Stimulated activated CD4-positive, alpha-beta T cell treated with anti-CD3 and anti-CD28 coated beads, Interleukin-1b, Interleukin-23, amount 100 ng/mL, for 24 hours (primary cell): ENCODE measurements at regions not wholly inside any gene's neighbourhood (a gene's known extent, or its start where the extent isn't known, plus 50 kb on each side); places are given as distances from the start of the nearest gene placed in this dataset.
"Not testable (repeated sequence)": the region's sequence is repeated elsewhere in the genome, so short reads cannot be mapped to it uniquely, and the experiment has no call there.

Source experiments
- DNase-seq, 4 experiments: peaks; one replicate each; pipeline ENCODE4 v3.0.0-alpha.2; 2020; ENCODE audit warnings: low read depth in 4 of 4, low spot score in 1 of 4

DNA sequence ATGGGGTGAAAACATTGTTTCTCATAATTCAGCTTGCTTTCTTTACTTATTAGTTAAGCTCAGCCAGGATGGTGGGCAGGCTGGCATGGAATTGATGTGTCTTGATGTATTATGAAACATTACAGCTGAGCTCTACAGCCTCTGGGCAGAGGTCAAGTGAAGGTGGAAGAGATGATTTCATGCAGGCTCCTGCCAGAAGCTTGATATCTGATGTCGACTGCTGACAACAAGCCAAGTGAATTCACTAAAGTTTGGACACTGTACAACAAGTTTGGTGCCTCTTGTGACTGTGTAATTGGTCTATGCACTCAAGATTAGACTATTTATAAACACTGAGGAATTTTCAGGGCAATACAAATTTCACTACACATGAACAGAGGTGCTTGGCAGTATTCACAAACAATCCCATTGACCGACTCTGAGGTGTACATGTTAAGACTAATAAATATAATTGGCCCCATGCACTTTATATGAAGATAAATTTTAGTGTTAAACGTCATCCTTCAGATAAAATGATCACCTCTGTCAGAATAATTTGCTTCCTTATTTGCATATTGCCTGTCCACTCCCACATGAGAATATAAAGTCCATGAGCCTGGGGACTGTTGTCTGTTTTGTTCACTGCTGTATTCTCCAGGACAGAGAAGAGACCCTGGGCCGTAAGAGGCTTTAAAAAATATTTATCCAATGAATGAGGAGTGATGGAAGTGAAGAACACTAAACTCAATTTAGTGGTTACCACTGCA, 612.2 kb downstream of the IQCM start:
- no peak for DNase-seq

DNA sequence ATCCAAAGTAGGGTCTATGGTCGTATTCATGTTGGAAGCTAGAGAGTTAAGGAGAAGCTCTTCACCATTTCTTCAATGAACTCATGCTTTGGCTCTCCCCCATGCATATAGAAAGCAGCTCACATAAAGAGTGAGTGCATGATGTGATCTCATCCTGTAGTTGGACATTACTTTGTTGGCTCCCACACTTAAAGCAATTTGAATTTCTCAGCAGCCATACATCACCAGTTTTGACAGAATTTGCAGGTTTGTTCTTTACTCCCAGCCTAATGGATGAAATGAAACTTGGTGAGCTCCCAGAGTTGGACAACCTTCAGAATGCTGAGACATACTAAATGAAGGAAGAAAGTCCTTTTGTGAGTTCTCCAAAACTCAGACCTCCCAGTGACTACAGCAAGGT, 613.5 kb downstream of the IQCM start:
- no peak for DNase-seq

DNA sequence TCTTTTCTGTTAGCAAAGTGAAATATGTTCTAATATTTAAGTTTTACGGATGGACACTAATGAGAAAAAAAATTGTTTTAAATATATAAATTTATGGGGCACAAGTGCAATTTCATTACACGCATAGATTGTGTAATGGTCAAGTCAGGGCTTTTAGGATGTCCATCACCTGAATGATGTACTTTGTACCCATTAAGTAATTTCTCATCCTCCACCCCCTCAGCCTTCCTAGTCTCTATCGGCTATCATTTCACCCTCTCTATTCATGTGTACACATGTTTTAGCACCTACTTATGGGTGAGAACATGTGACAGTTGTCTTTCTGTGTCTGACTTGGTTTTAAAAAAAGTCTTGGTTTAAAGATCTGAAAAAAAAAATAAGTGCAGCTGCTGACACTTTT, 616.0 kb downstream of the IQCM start:
- DNase-seq: no peak

DNA sequence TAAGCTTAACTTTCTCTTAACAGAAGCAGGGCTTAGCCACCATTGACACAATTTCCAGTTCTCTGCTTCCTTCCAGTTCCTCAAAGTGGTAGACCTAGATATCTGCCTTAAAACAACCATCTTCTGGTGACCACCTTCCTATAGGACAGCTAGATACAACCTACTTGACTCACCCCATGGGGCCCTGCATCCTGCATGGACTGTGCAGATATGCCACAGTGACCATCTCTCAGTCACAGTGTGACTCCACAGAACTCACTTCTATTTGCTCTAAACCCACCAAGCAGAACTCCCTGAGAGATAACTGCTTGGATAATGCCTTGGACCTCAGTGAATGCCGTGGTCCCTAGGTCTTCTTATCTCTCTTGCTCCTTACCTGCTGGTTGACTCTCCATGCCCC, 621.6 kb downstream of the IQCM start:
- DNase-seq: no peak

DNA sequence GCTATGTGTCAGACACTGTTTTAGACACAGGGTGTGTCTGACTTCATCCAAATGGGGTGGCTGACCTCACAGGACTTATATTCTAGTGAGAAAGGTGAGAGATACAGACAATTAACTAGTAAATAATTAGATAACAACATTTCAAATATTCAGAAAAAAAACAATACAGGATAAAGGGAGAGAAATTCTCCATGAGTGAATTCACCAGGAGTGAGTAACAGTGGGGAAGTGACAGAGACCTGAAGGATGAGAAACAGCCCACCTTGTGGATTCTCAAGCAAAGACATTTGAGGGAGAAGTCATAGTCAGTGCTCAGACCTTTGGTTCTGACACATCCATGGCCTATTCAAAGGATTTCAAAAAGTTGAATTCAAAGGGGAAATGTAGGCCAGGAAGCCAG, 627.9 kb downstream of the IQCM start:
- DNase-seq: no peak

DNA sequence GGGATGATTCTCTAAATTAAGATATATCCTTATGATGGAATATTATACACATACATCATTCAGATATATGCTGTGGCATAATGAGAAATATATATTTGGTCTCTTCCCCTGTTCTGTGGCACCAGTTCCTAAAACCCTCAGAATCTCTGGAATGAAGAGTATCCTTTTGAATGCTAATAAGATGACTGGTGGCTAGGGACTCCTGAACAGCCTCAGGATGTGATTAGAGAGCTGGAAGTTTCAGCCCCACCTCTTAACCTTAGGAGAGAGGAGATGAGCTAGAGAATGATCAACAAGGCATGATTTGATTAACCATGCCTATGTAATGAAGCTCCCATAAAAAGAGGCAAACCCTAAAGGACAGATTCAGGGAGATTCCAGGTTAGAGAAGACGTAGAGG, 632.0 kb downstream of the IQCM start:
- DNase-seq: no peak

DNA sequence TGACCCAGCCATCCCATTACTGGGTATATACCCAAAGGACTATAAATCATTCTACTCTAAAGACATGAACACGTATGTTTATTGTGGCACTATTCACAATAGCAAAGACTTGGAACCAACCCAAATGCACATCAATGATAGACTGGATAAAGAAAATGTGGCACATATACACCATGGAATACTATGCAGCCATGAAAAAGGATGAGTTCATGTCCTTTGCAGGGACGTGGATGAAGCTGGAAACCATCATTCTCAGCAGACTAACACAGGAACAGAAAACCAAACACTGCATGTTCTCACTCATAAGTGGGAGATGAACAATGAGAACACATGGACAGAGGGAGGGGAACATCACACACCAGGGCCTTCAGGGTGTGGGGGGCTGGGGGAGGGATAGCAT, 634.2 kb downstream of the IQCM start:
- not testable (repeated sequence) for DNase-seq

DNA sequence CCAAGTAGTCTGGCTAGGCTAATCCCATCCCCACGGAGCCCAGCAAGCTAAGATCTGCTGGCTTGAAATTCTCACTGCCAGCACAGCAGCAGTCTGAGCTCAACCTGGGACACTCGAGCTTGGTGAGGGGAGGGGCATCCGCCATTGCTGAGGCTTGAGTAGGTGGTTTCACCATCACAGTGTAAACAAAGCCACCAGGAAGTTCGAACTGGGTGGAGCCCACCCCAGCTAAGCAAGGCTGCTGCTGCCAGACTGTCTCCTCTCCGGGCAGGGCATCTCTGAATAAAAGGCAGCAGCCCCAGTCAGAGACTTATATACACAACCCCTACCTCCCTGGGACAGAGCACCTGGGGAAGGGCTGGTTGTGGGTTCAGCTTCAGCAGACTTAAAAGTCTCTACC, 639.6 kb downstream of the IQCM start:
- DNase-seq: no peak

DNA sequence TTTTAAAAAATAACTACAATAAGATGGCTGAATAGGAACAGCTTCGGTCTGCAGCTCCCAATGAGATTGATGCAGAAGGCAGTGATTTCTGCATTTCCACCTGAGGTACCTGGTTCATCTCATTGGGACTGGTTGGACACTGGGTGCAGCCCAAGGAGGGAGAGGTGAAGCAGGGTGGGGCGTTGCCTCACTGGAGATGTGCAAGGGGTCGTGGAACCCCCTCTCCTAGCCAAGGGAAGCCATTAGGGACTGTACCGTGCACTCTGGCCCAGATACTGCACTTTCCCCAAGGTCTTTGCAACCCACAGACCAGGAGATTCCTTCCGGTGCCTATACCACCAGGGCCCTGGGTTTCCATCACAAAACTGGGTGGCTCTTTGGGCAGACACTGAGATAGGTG, 640.1 kb downstream of the IQCM start:
- DNase-seq: no peak

DNA sequence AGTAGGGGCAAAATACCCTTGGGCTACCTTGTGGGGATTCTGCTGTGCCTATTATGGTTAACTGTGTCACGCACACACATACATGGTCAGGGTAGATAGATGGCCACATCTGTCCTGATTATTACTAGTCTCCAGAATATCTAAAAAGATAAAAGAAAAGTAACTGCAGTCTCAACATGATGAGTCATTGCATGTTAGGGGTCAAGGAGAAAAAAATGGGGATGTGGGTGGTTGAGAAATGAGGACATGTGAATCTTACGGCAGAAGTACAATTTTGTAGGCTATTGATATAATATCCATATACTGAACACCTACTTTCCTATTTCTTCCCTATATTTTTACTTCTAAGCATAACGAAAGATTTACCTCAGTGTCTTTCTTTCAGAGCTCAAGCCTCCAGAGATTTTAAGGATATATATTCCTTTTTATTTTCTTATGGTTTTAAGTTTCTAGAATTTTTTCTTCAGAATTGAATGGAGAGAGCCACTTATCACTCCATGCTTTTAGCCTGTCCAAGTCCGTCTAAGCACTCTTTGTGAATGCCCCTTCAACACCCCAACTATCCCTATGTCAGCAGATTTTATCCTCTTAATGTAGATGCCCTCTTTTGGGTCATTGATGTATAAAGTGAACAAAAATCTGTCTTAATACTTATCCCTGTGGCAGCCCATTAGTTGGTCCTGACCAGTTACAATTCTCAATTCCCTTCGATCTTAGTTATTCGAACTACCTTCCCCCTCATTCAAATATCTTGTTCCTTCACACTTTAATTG, 642.2 kb downstream of the IQCM start:
- no peak for DNase-seq

DNA sequence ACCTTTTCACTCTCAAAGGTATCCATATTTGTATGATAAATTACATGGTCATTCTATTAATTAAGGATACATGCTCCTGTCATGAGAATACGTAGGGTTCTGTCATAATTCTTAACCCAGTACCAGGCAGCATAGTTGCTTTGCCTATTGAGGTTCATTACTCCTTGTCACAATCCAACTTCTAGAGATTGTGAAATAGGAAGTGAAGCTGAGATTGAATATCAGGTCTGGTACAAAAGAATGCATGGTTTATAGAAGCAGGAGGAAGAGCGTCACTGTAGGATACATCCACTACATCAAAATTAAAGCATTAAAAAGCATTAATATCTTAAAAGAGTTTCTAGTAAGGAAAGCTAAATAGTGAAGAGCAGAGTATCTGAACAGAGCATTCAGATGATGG, 647.0 kb downstream of the IQCM start:
- no peak for DNase-seq

DNA sequence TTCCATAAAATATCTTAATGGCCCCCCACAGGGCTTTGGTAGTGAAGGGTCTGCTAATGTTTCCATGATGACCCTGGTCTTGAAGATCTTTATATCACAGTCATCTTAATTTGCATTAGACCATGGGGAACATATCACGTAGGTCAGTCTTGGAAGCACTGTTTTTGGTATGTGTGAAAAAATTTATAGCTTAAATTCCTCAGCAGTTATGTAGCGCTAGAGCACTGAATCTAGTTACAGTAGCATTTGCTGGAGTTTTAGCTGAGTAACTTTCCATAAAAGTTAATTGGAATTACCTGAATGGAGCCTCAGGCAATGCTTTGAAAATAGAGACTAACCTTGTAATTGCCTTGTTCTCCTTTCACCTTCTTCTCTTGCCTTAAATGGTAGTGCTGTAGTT, 648.8 kb downstream of the IQCM start:
- DNase-seq: no peak

DNA sequence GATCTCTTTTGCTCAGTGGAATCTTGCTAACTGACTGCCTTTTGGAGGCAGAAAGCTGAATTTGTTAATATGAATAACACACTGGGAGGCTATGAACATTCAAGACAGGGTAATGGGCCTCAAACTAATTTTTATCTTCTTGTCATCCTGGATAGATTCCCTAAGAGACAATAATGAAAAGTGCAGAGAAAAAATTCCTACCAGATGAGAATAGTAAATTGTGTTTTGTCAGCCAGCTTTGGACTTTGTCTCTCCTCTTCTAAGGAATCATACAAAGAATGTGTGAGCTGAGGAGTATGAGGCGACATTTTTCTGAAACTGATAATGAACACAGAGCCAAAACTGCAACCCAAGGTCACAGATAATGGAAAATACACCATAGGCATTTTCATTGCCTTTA, 649.3 kb downstream of the IQCM start:
- no peak for DNase-seq

DNA sequence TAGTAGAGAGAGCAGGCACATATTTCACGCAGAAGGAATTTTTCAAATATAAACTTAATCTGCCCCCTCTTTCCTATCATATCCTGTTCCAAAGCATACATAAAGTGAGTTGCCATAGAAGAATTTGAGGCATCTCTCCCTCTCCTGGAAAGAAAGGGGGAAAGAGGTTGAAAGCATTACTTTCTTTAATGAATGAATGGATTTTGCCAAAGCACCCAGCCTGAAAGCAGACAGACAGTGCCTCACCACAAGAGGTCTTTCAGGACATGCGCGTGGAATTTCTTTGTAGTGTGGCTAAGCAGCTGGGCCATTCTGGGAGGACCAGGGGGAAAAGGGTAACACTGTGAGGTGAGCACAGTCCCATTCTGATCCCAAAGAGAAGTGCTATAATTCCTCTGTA, 651.4 kb downstream of the IQCM start:
- no peak for DNase-seq

DNA sequence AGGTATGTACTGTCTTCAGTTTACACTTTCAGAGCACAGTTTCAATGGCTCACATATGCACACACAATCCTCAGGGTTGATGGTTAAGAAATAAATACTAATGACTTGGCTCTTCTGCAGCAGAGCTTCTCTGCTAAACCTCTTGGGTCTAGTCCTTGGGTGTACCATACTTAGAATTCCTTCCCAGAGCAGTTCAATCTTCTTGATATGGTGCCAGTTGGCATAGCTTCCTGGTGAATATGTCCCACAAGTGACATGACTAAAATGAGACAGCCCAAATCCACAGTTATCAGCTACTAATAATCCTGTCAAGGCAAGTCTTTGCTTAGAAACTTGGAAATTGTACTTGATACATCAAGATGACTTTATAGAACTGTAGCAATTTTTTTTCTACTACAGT, 654.4 kb downstream of the IQCM start:
- DNase-seq: no peak

DNA sequence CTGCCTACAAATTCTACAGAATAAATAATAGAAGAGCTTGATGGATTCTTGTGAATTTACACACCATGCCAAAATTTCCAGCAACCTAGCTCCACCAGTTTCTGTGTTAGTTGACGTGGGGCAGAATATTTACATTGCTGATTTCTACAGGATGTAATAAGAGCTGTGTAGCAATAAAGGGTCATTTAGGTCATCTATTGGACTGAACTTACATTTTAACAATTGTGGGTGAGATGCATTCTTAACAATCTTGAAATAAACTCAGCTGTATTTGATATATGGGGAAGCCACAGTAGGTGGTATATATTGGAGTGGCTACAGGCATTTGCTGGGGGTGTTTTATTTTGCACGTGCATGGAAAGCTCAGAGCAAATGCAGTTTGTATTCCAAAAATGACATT, 655.3 kb downstream of the IQCM start:
- DNase-seq: no peak

DNA sequence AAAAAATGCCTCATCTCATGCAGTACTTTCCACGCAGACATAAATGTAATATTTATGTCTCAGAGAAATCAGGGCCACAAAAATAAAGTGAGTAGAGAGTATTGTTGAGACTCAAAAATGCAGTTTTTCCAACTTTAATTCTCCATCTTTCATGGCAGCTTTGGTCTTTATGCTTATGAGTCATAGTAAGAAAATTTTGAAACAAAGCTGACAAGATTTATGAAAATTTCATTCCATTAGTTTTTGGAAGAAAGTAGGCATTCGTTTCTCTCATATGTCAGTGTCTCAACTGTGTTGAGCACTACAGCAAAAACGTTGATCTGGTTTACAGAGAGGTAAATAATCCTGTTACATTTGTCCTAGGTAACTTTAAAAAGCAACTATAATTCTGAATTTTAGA, 656.8 kb downstream of the IQCM start:
- no peak for DNase-seq

DNA sequence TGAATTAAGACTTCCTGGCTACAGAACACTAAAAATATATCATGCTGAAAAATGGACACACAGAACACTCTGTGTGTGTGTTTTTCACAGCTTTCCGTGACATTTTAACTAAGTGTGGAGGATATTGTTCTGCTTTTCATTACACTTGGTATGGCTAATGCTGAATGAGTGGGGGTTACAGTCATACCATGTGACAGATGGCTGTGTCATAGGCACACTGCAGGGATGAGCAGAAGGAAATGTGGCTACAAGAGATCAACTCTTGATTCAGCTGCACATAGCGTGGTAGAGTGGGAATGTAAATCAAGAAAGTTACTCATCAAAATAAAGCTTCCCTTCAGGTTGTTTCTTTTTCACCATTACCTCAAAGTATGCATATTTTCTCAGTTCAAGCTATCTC, 669.8 kb downstream of the IQCM start:
- DNase-seq: no peak

DNA sequence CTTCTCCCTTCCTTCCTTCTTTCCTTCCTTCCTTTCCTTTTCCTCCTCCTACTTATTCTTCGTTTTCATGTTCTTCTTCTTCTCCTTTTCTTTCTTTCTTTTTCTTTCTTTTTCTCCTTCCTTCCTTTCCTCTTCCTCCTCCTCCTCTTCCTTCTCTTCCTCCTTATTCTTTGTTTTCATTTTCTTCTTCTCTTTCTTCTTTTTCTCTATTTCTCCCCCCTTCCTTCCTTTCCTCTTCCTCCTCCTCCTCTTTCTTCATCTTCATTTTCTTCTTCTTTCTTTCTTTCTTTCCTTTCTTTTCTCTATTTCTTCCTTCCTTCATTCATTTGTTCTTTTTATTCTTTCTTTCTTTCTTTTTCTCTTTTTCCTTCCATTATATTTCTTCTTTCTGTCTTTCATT, 671.6 kb downstream of the IQCM start:
- DNase-seq: no peak

DNA sequence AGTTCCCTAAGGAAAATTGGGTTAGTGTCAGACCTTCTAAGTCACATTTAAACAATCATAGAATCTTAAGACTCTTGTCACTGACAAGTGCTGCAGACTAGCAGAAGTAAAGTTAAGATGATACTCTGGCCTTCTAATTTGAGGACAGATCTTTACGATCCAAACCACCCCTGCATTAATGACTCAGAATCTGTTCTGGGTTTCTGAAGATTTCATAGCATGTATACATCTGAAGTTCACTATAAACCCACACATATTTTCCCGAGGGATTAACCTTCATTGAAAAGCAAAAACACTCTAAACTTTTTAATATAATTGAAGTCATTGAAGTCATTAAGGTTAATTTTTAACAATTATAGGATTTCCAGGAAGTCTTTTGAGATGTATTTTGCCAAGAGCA, 674.3 kb downstream of the IQCM start:
- DNase-seq: no peak

DNA sequence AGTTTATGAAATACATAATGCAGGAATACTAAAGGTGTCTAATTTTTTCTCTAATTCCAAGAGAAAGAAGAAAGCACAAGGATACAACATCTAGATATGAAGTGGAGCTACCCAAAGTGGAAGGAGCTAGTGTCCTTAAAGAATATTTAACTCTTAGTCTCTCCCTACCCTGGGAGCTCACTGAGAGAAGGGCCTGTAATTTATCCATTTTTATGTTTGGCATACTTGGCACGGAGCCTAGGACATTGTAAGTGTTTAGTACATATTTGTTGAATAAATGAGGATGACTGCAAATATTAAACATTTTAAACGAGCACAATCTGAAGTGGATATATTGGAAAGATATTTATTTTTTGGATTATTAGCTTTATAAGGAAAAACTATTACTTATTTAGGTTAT, 674.8 kb downstream of the IQCM start:
- no peak for DNase-seq

DNA sequence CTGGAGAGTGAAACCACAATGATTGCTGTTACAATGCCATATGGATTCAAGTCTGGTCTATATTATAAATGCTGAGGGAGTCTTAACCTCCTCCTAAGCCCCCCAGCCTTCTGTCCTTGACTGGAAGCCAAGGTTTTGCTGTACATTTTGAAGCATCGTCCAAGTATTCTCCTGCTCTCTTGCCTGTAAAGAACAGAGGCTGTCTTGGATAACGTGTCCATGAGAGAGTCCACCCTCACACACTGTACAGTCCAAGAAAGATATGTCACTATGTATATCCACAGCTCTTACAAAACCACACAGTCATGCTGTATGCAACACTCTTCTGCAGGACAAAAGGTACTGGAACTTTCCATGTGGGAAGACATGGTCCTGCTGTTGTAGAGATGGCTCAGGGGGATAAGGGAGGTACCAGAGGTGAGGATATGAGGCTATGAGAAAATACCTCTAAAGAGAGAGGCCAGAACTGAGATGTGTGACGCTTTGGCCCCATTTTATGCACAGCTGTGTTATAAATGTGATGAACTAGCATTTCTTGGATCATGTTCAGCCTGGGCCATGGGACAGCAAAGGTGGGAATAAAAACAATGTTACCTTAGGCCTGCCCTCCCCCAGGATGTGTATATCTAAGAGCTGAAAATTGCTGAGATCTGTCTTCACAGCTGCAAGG, 678.6 kb downstream of the IQCM start:
- no peak for DNase-seq
